Suprapubic skin (tissue), 3 donors: ENCODE measurements at regions not wholly inside any gene's neighbourhood (a gene's known extent, or its start where the extent isn't known, plus 50 kb on each side); places are given as distances from the start of the nearest gene placed in this dataset.

ENCODE experiments used
- CTCF ChIP-seq, 2 donors: fragments of 200-600 bp in 1 of 2; fragments of 450-650 bp in 1 of 2; sonication (generic) in 1 of 2; IDR thresholded peaks; one replicate each; pipeline ENCODE4 v1.5.1; 2016 to 2019; ENCODE audit warnings: antibody characterized with exemption in 2 of 2, mild to moderate bottlenecking in 1 of 2, moderate library complexity in 1 of 2
- POLR2AphosphoS5 ChIP-seq, 3 donors: sonication (generic); formaldehyde crosslinking; IDR thresholded peaks; one replicate each; pipeline ENCODE4 v1.6.1; 2017; ENCODE audit warnings: antibody characterized with exemption in 3 of 3

- no peak for TF ChIP-seq CTCF (IDR thresholded peaks at IDR 0.05)
- TF ChIP-seq POLR2AphosphoS5 (IDR thresholded peaks at IDR 0.05): no peak
These were observed 83.2 kb upstream of the NUDT12 start for GRCh38 chr5:103645816-103646215.
